Stimulated activated CD4-positive, alpha-beta T cell treated with anti-CD3 and anti-CD28 coated beads, Interleukin-2, amount 100 ng/mL, for 48 hours (primary cell): ENCODE measurements at regions not wholly inside any gene's neighbourhood (a gene's known extent, or its start where the extent isn't known, plus 50 kb on each side); places are given as distances from the start of the nearest gene placed in this dataset.
"Not testable (repeated sequence)": the region's sequence is repeated elsewhere in the genome, so short reads cannot be mapped to it uniquely, and the experiment has no call there.

ENCODE experiments used
- DNase-seq, 2 donors: peaks; one replicate each; pipeline ENCODE4 v3.0.0-alpha.2; 2020

GRCh38 chr3:76212679-76213078 lies 427.3 kb upstream of the ZNF717 start:
- DNase-seq = no peak

- no peak for DNase-seq
Observed at GRCh38 chr3:76222201-76222600, 436.9 kb upstream of the ZNF717 start.

GRCh38 chr3:76231258-76231657 lies 445.9 kb upstream of the ZNF717 start:
- no peak for DNase-seq

- no peak for DNase-seq
Observed at GRCh38 chr3:76242886-76243753, 457.8 kb upstream of the ZNF717 start.

GRCh38 chr3:76245073-76245472 lies 459.7 kb upstream of the ZNF717 start:
- no peak for DNase-seq

GRCh38 chr3:76245622-76246021 lies 460.3 kb upstream of the ZNF717 start:
- DNase-seq = no peak

DNA sequence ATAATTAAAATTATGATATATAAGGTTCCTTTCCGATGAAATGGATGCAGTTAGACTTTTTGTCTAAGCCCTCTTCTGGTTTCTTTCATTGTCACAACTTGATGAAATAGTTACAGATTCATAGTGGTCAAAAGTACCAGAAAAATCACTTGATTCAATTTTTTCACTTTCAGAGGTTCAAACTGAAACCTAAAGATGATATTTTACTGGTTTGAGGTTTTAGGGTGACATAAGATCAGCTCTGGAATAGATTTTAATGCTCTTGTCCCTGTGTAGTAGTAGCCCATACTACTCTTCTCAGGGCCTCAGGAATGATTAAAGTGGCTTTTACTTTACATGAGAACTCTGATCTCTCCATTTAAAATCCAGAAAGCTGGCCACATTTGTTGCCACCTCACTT lies 479.1 kb upstream of the ZNF717 start:
- DNase-seq = no peak

GRCh38 chr3:76264911-76265310 lies 479.6 kb upstream of the ZNF717 start:
- DNase-seq = no peak

DNA sequence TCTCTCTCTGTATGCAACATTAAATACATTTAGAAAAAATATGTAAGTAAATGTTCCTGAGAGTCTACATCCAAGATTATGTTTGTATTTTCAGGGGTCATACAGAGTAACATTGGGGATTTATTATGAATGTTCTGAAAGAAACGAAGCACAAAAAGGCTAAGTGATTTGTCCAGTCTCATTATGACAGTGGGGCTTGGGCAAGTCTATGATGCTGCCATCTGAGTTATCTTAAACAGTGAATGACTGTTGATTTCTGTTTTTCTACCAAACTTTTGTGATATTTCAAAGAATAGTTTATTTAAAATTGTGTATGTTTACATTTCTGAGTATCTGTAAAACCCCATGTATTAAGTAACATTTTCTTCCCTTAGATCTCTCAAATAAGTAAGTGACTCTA lies 481.2 kb upstream of the ZNF717 start:
- no peak for DNase-seq

DNA sequence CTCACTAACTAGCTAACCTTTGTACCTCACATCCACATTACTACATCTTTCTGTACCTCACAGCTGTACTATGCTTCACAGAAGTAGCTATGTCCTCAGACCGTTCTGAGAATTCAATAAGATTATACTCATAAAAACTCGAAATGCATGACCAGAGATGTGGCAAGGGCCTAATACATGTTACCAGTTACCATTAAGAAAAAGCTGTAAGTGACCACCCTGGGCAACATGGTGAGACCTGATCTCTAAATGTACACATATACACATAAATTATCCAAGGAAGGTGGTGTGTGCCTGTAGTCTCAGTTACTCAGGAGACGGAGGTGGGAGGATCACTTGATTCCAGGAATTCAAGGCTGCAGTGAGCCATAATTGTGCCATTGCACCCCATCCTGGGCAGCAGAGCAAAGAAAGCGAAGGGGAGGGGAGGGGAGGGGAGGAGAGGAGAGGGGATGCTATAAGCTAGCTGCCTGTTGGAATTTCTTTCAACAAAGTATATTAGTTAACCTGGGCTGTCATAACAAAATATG lies 482.6 kb upstream of the ZNF717 start:
- DNase-seq = no peak

DNA sequence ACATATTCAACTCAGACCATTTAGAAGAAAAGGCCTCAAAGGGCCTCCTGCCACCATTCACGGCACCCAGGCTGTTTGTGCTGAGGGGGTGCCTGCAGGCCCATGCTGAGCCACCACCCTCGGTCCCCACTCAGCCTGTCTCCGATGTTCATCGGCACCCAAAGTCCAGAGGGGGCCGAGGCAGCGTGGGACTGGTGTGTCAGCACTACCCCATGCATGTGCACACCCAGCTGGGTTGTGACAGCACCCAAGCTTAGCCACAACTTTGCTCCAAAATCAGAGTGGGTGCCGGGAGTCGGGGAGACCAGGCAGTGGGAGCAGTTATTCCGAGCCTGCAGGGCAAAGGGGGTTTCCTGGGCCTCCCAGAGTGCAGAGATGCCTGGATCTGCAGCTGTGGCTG lies 508.5 kb upstream of the ZNF717 start:
- DNase-seq = no peak

- no peak for DNase-seq
Observed at GRCh38 chr3:76300746-76301145, 515.4 kb upstream of the ZNF717 start.

GRCh38 chr3:76307556-76307955 lies 522.2 kb upstream of the ZNF717 start:
- DNase-seq = no peak

- no peak for DNase-seq
Observed at GRCh38 chr3:76308541-76308940, 523.2 kb upstream of the ZNF717 start.

DNA sequence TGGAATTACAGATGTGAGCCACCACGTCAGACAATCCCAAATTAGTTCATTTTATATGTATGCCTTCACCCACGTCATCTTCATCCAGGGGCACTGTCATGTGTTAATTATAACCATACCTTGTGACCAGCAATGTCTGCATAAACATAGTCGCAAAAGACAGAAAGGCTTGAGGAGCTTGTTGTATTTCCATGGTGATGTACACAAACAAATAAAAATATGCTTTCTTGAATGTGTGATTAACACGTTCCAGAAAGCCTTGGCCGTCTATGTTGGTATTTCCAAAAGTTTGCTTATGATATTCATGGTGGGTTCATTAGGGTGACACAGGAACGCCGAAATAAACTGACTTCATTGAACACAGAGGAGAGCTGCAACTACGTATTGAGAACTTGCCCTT lies 524.7 kb upstream of the ZNF717 start:
- DNase-seq = no peak

DNA sequence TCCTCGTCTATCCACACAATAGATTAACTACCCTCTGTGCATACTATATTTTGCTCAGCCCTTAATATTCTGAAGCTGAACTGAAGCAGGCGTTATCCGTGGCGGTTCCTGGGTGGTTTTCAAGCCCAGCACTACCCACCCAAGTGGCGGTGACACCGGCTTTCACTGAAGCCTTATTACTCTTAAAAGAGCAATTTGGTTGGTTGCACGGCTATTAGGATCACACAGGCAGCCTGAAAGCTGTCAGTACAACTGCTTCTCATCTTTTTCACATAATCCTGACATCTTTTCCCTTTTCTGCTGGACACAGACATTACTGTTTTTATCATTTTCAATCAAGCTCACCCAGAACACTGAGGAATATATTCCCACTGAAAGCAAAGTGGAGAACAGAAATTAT lies 525.3 kb upstream of the ZNF717 start:
- DNase-seq = no peak

DNA sequence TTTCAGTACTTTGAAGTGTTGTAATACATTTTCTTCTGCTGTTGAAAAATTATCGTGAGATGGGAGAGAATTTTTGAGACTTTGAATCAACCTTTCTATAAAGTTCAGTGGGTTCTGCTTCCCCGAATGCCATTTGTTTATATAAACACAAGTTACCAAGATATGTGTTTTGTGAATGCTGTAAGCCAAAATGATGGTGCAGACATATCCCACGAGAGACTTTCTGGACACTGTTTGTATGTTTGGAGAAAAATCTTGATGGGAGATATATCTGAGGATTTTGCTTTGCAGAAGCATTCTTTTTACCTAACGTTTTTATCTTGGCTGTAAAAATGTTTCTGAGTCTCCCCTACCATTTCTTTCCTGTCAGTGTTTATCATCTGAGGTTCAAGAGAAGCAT lies 526.6 kb upstream of the ZNF717 start:
- no peak for DNase-seq

- DNase-seq = not testable (repeated sequence)
Observed at GRCh38 chr3:76315906-76316305, 530.6 kb upstream of the ZNF717 start.

DNA sequence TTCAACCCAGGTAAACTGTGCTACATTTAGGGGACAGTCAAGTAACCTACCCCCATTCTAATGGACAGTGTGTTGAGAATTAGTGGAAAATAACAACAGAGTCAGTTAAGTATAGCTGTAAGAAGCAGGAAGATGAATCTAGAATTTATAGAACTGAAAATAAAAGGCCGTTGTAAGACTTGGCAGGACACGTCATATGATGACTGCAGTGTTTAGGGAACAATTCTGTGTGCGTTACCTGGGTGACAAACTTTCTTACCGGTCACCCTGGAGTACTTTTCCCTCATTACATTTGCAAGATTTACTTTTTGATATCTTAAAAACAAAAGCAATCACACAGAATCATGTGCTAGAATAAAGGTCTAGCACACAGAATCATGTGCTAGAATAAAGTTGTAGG lies 536.3 kb upstream of the ZNF717 start:
- no peak for DNase-seq

- no peak for DNase-seq
Observed at GRCh38 chr3:76324101-76324500, 538.8 kb upstream of the ZNF717 start.

DNA sequence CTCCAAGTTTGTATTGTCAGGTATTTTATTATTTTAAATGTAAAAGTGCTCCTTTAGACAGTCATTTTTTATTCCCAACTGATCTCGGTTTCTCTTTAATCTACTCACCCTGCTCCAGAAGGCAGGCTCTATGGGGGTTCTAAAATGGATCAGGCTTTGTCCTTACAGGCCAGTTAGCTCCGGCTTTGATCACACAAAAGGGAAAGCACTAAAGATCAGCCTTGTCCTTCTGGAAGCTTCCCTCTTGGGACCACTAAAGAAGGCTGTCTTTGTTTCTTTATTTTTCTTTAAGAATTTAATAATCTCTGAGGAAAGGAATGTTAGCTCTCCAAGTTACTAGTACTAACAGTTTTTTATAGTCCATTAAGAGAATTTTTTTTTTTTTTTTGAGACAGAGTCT lies 560.5 kb upstream of the ZNF717 start:
- no peak for DNase-seq

DNA sequence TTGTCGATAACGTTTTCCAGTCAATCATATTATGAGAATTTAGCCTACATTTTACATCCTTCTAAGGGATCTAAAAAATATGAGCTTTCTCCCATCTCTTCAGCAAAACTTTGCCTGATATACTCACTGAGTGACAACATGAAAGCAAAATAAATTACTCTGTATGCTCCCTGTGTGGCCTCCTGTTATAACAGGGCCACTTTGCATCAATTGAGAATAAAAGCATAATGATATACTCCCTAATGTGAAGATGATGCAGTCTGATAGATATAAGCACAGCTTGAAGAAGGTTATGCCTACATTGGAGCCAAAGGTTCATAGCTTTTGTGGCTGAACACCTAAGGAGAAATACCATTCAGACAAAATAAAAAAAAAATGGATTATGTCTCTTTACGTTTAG lies 561.3 kb upstream of the ZNF717 start:
- DNase-seq = no peak

GRCh38 chr3:76349715-76350480 lies 564.5 kb upstream of the ZNF717 start:
- no peak for DNase-seq

GRCh38 chr3:76352051-76352450 lies 566.7 kb upstream of the ZNF717 start:
- no peak for DNase-seq
